ENCODE measurements at regions not wholly inside any gene's neighbourhood (a gene's known extent, or its start where the extent isn't known, plus 50 kb on each side); places are given as distances from the start of the nearest gene placed in this dataset.
A peak's percentile ranks its signal among the peaks of the same experiment; 100 is the strongest.
"Not testable (repeated sequence)": the region's sequence is repeated elsewhere in the genome, so short reads cannot be mapped to it uniquely, and the experiment has no call there.

- DNase-seq, result not testable (repeated sequence)
These were observed 321.5 kb downstream of the THBS2 start for GRCh38 chr6:168932171-168932570.

GRCh38 chr6:168931072-168931471 lies 322.6 kb downstream of the THBS2 start:
- DNase-seq, result not testable (repeated sequence)

GRCh38 chr6:168929871-168930450 lies 323.7 kb downstream of the THBS2 start:
- no peak for DNase-seq

DNA sequence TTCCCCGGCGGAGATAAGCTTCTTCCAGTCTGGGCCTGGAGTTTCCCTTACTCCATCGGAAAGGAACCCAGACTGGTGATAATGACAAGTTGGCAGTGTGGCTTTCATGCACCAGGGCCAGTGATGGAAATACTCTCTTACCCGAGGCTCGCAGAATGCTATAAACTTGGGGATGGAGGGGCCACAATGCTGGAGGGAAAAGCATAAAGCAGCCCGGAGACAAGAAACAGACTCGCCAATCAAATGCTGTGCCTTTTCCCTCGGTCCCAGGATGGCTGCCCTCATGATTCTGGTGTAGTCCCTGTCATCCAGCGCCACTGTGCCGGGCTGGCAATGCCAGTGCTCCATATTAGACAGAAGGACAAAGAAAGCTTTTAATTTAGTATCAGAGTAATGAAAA lies 325.6 kb downstream of the THBS2 start:
- no peak for DNase-seq

DNA sequence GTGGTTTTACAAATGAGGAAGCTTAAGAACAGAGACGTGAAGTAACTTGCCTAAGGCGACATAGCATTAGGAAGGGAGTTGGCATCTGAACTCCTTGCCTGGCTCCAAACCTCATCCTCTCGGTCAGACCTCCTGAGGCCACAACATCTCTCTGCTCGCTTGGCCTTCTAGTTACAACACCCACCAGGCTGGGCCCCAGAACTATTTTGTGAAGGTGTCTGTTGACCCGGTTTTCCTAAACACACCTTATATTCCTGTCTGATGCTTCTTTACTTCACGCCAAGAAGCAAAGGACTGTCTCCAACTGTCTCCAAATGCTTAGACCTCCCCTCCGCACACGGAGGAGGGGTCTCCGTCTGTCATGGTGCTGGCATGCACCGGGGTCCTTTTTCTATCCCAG lies 326.6 kb downstream of the THBS2 start:
- DNase-seq, result no peak

GRCh38 chr6:168926306-168926705 lies 327.3 kb downstream of the THBS2 start:
- no peak for DNase-seq

DNA sequence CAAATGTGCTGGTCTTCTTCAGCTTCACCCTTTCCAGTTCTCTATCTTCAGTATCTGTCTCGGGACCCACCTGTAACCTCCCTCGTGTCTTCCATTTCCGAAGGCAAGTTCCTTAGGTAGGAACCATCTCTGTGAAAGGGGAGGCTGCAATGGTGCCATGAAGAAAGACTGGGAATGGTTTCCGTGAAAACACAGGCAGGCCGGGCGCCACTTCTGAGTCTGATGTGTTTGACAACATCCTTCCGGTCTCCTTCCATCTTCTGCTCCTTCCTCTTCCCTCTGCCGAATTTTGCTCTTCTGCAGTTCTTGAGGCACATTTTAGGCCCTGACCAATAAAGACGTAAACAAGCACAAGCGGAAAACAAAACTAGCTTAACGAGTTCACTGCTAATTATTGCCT lies 328.0 kb downstream of the THBS2 start:
- no peak for DNase-seq

DNA sequence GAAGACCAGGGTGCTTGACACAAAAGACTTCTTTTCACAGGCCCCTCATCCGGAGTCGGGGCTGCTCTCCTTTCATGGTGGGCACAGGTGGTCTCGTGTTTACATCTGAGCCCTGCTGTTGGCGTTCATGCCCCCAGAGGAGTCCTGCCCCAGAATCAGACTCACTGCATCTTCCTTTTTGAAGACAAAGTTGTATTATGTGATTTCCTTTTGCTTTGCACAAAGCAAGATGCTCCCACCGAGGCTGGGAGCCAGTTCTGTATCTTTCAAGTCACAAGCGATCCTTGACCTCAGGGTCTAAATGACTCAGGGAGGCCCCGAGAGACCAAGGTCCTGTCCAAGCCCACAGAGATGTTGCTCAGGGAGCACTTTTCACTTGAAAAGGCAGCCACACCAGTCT lies 330.5 kb downstream of the THBS2 start:
- no peak for DNase-seq

DNA sequence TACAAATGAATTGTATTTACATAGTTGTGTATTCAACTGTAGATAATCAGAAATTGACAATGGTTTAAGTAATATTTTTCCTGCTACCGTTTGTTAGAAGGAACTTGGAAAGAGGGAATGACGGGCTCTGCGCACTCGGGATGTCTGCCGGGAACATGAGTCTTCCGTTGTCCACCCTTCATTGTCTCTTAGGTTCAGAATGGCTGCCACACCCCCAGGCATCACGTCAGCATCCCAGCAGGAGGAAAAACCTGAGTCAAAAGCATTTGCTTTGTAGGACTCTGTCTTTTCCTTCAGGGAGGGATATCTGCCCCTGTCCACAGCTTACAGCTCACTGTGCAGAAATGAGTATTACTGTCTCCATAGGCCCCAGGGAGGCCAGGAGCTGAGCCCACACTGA lies 331.2 kb downstream of the THBS2 start:
- no peak for DNase-seq

DNA sequence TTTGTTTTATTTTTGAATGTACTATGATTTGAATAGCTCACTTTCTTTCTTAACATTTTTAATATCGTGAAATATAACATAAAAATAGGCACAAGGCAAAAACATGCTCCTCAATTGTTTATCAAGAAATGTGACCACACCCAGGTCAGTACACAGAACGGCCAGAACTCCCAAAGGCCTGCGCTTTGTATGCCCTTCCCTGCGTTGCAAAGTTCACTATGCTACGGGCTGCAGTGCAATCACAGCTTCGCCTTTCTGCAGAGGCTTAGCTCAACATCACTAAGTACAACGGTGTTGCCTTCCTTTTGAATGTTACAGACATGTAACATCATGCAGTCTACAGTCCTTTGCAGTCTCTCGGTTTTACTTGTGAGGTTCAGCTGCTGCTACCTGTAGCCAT lies 333.4 kb downstream of the THBS2 start:
- no peak for DNase-seq

DNA sequence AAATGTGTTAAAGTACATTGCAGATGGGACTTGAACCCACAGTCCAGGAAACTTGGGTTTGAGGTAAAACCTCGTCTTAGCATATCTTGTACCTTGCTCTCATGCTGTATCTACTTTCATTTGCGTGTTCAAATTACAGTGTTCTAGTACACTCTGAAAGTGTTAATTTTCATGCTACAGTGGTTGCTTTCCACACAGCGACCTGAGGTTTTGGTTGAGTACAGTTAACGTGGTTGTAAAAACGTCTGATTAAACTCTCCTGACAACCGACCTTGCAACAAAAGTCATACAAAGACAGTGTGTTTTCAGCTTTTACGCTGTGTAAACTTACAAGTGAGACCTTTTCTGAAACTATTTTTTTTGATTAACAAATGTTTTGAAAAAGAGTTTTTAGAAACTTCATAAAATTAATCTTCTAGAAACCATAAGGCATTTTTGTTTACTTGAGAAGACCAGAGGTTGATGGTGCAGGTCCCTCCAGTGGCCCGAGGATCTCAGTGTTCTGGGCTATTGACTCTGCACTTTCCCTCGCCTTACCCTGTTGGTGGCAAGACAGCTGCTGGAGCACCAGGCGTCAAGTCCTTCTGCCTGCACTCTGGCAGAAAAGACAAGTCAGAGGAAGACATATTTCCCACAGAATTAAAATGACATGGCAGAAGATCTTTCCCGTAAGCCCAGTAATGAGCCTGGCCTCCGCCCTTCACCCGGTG lies 334.0 kb downstream of the THBS2 start:
- DNase-seq, result no peak

GRCh38 chr6:168916576-168917211 lies 337.0 kb downstream of the THBS2 start:
- DNase-seq, result peak in 2 of 14 donors; percentile 8 to 42

GRCh38 chr6:168915855-168916254 lies 337.8 kb downstream of the THBS2 start:
- DNase-seq, result no peak

GRCh38 chr6:168915242-168915641 lies 338.4 kb downstream of the THBS2 start:
- DNase-seq, result no peak

GRCh38 chr6:168913866-168914469 lies 339.7 kb downstream of the THBS2 start:
- no peak for DNase-seq

GRCh38 chr6:168913231-168913865 lies 340.3 kb downstream of the THBS2 start:
- DNase-seq, result not testable (repeated sequence)

DNA sequence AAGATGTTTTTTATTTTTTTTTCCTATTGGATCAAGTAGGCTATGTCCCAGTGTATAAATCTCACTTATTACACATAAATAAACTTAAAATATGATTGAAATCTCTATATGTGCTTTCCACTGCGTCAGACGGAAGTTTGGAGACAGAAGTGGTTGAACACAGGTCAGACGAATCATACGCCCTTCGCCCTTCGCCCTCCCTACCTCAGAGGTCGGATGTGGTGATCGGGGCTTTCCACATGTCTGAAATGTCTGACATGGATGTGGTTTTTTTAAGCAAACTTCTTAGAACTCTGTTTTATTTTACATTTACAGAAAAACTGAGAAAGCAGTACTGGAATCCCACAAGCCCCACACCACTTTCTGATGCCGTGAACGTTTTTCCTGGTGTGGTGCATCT lies 344.4 kb downstream of the THBS2 start:
- no peak for DNase-seq

DNA sequence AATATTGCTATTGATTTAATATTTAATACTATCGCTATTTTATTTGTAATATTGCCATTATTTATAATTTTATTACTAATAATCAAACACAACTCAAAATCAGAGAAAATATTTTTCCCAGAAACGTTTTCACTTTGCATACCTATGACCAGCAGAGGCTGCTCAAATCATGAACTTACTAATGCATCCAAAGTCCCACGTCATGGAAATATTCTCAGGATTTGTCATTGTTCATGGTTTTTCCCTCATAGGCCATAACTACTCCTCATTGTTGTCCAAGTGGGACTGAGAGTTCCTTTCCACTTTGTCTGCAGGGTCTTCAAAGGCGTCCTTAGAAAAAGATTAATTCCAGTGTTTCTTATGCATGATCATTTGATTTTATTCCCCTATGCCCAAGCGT lies 344.8 kb downstream of the THBS2 start:
- DNase-seq, result no peak

- DNase-seq, result no peak
These were observed 345.5 kb downstream of the THBS2 start for GRCh38 chr6:168908166-168908565.

DNA sequence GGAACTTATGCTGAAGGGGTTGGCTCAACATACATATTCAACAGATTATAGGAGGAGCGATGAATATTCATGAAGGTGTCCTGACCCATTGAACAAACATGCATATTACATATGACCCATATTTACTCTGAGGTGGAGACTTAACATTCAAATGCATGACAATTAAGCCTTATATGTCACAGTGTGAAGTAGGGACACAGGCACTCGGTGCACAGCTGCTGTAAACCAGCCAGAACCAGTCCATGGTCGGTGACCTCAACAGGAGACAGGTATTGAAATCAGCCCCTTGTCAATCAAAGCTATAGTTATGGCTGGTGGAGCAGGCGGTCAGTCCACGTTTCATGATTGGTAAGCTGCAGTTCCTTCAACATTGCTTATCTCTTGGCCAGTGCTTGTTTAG lies 347.3 kb downstream of the THBS2 start:
- no peak for DNase-seq

DNA sequence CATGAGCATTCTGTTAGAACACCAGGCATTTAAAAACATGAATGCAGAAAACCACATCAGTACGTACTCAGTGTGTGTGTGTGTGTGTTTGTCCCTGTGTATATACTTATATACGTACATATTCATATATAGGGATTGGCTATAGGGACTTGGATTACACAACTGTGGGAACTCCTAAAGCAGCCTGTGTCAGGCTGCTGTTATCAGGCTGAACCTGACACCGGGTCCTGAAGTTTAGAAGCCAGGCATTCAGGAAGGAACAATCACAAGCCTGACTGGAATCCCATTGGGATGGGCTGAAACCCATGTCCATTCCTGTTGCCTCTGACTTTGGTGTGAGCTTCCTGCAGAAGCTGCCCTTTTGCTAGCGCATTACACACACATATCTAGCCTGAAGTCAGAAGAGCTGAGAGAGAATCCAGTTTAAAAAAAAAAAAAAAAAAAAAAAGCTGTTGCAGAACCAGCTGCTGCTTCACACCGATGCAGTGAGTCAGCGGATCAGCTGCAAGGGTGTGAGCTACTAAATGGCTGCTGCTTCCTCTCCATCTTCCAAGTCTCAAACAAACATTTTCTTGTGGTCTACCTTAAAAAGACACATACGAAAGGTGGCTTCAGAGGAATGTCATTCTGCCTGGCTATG lies 348.1 kb downstream of the THBS2 start:
- no peak for DNase-seq

GRCh38 chr6:168903613-168904345 lies 349.9 kb downstream of the THBS2 start:
- peak in 1 of 14 donors; percentile 42 for DNase-seq

Data from C1 segment of cervical spinal cord (tissue), 14 donors.